ENCODE measurements at regions not wholly inside any gene's neighbourhood (a gene's known extent, or its start where the extent isn't known, plus 50 kb on each side); places are given as distances from the start of the nearest gene placed in this dataset.

- peak; percentile 47; the same call in 1 of the 2 replicates for TF ChIP-seq CTCF (conservative IDR thresholded peaks at IDR 0.05)
- no peak for TF ChIP-seq EZH2 (IDR thresholded peaks at IDR 0.05; ENCODE audit: low read depth)
Measured at GRCh38 chr4:134906404-134907023, 704.9 kb upstream of the PABPC4L start.
